ENCODE measurements at regions not wholly inside any gene's neighbourhood (a gene's known extent, or its start where the extent isn't known, plus 50 kb on each side); places are given as distances from the start of the nearest gene placed in this dataset.
"Not testable (repeated sequence)": the region's sequence is repeated elsewhere in the genome, so short reads cannot be mapped to it uniquely, and the experiment has no call there.

DNA sequence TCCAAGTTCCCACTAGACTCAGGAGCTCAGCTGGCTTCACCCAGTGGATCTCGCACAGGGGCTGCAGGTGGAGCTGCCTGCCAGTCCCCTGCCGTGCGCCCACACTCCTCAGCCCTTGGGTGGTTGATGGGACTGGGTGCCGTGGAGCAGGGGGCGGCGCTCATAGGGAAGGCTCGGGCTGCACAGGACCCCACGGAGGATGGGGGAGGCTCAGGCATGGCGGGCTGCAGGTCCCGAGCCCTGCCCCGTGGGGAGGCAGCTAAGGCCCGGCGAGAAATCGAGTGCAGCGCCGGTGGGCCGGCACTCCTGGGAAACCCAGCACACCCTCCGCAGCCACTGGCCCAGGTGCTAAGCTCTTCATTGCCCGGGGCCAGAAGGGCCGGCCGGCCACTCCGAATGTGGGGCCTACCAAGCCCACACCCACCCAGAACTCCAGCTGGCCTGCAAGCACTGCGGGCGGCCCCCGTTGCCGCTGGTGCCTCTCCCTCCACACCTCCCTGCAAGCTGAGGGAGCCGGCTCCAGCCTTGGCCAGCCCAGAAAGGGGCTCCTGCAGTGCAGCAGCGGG is 1481.3 kb upstream of the WWC1 start:
- H3K27ac ChIP-seq (ENCODE audit: low read depth, low read length); H3K79me2 ChIP-seq (ENCODE audit: insufficient read depth, low read length); H3K4me3 ChIP-seq (ENCODE audit: insufficient read depth, low read length); H3K4me2 ChIP-seq (ENCODE audit: insufficient read depth, low read length); H4K20me1 ChIP-seq (ENCODE audit: insufficient read depth, low read length); DNase-seq (ENCODE audit: insufficient read length, low spot score, missing footprints); H3K36me3 ChIP-seq (ENCODE audit: insufficient read depth, low read length); H3K4me1 ChIP-seq (ENCODE audit: insufficient read depth, low read length); H3K27me3 ChIP-seq (ENCODE audit: insufficient read depth, low read length); H2AFZ ChIP-seq (ENCODE audit: low read length); H3K9me3 ChIP-seq (ENCODE audit: low read depth, low read length): not testable (repeated sequence)

DNA sequence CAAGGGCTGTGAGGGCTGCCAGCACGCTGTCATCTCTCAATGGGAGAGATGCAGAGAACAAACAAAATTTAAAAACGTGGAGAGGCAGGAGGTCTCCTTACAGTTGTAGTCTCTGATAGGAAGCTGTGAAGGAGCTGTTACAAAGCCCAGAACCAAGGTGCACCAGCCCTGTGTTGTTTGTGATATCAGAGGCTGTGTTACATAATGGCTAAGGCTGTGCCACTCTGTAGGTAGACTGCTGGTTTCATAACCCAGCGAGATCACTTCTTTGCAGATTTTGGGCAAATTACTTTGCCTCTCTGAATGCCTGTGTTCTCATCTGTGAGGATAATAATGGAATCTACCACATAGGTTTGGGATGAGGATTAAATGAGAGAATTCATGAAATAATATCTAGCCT is 1480.7 kb upstream of the WWC1 start:
- H3K9me3 ChIP-seq (ENCODE audit: low read depth, low read length): no peaks in the 10 kb centered on the region
- TF ChIP-seq, protein P1, sequence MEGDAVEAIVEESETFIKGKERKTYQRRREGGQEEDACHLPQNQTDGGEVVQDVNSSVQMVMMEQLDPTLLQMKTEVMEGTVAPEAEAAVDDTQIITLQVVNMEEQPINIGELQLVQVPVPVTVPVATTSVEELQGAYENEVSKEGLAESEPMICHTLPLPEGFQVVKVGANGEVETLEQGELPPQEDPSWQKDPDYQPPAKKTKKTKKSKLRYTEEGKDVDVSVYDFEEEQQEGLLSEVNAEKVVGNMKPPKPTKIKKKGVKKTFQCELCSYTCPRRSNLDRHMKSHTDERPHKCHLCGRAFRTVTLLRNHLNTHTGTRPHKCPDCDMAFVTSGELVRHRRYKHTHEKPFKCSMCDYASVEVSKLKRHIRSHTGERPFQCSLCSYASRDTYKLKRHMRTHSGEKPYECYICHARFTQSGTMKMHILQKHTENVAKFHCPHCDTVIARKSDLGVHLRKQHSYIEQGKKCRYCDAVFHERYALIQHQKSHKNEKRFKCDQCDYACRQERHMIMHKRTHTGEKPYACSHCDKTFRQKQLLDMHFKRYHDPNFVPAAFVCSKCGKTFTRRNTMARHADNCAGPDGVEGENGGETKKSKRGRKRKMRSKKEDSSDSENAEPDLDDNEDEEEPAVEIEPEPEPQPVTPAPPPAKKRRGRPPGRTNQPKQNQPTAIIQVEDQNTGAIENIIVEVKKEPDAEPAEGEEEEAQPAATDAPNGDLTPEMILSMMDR (IDR thresholded peaks at IDR 0.05; ENCODE audit: extremely low read depth, low read depth, low read length): no peak

DNA sequence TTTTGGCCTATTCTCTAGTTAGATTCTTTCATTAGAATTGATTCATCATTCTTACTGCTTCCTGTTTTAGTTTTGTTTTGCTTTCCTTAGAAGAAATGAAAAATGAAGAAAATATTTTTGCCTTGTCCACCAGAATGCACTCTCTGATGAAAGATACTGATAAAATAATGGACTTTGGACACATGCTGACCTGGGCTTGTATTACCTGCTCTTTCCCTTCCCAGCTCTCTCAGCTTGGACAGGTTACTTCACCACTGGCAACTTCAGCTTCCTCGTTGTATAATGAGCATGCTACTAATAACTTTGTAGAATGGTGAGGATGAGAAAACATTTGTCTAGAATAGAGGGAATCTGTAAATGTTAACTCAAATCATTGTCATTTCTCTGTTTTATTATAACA is 1468.1 kb upstream of the WWC1 start:
- Histone ChIP-seq H3K27me3 (ENCODE audit: insufficient read depth, low read length) (no peaks in the 10 kb centered on the region), H2AFZ (ENCODE audit: low read length) (no peak overlapping the region), H4K20me1 (ENCODE audit: insufficient read depth, low read length) (no peaks in the 10 kb centered on the region), H3K4me2 (ENCODE audit: insufficient read depth, low read length) (no peak overlapping the region), H3K9me3 (ENCODE audit: low read depth, low read length) (no peaks in the 10 kb centered on the region), H3K79me2 (ENCODE audit: insufficient read depth, low read length) (no peaks in the 10 kb centered on the region), H3K36me3 (ENCODE audit: insufficient read depth, low read length) (no peaks in the 10 kb centered on the region), H3K4me1 (ENCODE audit: insufficient read depth, low read length) (no peaks in the 10 kb centered on the region), H3K4me3 (ENCODE audit: insufficient read depth, low read length) (no peak overlapping the region), H3K27ac (ENCODE audit: low read depth, low read length) (no peak overlapping the region)
- no peak for DNase-seq (ENCODE audit: insufficient read length, low spot score, missing footprints)
- TF ChIP-seq, protein P1 (IDR thresholded peaks at IDR 0.05; ENCODE audit: extremely low read depth, low read depth, low read length): no peak

More for the DNA sequence above, 1480.7 kb upstream of the WWC1 start:
- Histone ChIP-seq H3K4me1 (ENCODE audit: insufficient read depth, low read length) (no peaks in the 10 kb centered on the region), H4K20me1 (ENCODE audit: insufficient read depth, low read length) (no peaks in the 10 kb centered on the region), H3K4me2 (ENCODE audit: insufficient read depth, low read length) (no peak overlapping the region), H3K36me3 (ENCODE audit: insufficient read depth, low read length) (no peaks in the 10 kb centered on the region), H2AFZ (ENCODE audit: low read length) (no peak overlapping the region), H3K79me2 (ENCODE audit: insufficient read depth, low read length) (no peaks in the 10 kb centered on the region), H3K4me3 (ENCODE audit: insufficient read depth, low read length) (no peak overlapping the region), H3K27ac (ENCODE audit: low read depth, low read length) (no peak overlapping the region), H3K27me3 (ENCODE audit: insufficient read depth, low read length) (no peaks in the 10 kb centered on the region)
- DNase-seq (ENCODE audit: insufficient read length, low spot score, missing footprints): no peak

DNA sequence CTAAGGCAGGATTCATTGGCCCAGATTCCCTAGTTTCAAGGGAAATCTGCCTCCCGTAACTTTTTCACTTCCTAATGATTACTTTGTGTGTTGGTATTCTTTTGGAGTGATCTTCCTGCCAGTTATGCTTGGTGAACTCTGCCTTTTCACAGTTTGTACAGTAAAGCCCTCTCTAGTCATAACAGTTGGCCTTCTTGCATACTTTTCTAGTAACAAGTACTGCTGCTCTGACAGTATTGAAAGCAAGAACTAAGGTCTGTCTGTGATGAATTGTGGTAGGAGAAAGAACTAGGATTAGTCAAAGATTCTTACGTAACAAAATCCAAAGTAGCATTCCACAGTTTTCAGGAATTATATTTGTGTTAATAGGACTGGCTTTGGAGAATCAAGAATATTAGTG is 1457.2 kb upstream of the WWC1 start:
- DNase-seq (ENCODE audit: insufficient read length, low spot score, missing footprints): no peak
- no peak overlapping the region for H3K4me2 ChIP-seq (ENCODE audit: insufficient read depth, low read length)
- H3K4me1 ChIP-seq (ENCODE audit: insufficient read depth, low read length): no peaks in the 10 kb centered on the region
- no peak overlapping the region for H3K4me3 ChIP-seq (ENCODE audit: insufficient read depth, low read length)
- TF ChIP-seq, protein P1 (IDR thresholded peaks at IDR 0.05; ENCODE audit: extremely low read depth, low read depth, low read length): no peak
- H3K36me3 ChIP-seq (ENCODE audit: insufficient read depth, low read length): no peaks in the 10 kb centered on the region
- no peaks in the 10 kb centered on the region for H3K79me2 ChIP-seq (ENCODE audit: insufficient read depth, low read length)
- H3K27ac ChIP-seq (ENCODE audit: low read depth, low read length): no peak overlapping the region
- no peaks in the 10 kb centered on the region for H3K27me3 ChIP-seq (ENCODE audit: insufficient read depth, low read length)
- no peak overlapping the region for H2AFZ ChIP-seq (ENCODE audit: low read length)
- no peaks in the 10 kb centered on the region for H4K20me1 ChIP-seq (ENCODE audit: insufficient read depth, low read length)
- no peaks in the 10 kb centered on the region for H3K9me3 ChIP-seq (ENCODE audit: low read depth, low read length)
